Subcutaneous abdominal adipose tissue (tissue), 5 donors: ENCODE measurements at regions not wholly inside any gene's neighbourhood (a gene's known extent, or its start where the extent isn't known, plus 50 kb on each side); places are given as distances from the start of the nearest gene placed in this dataset.
"Not testable (repeated sequence)": the region's sequence is repeated elsewhere in the genome, so short reads cannot be mapped to it uniquely, and the experiment has no call there.

Experiments
- H3K27ac ChIP-seq: one replicate; pipeline ENCODE4 v1.7.0; 2013; ENCODE audit warnings: low read depth, mild to moderate bottlenecking, inconsistent platforms, low read length, moderate library complexity
- H3K27me3 ChIP-seq, 5 donors: one replicate each; pipeline ENCODE4 v1.7.0; 2013; ENCODE audit warnings: low read length in 5 of 5, inconsistent platforms in 1 of 5; ENCODE audit not compliant: control insufficient read depth in 5 of 5, insufficient read depth in 4 of 5
- H3K36me3 ChIP-seq, 5 donors: one replicate each; pipeline ENCODE4 v1.7.0; 2013; ENCODE audit warnings: low read length in 5 of 5; ENCODE audit not compliant: control insufficient read depth in 5 of 5, insufficient read depth in 5 of 5
- H3K4me1 ChIP-seq, 5 donors: one replicate each; pipeline ENCODE4 v1.7.0; 2013; ENCODE audit warnings: low read length in 5 of 5, mild to moderate bottlenecking in 3 of 5, moderate library complexity in 1 of 5; ENCODE audit not compliant: control insufficient read depth in 5 of 5, insufficient read depth in 5 of 5
- H3K4me3 ChIP-seq, 5 donors: one replicate each; pipeline ENCODE4 v1.7.0; 2013; ENCODE audit warnings: low read length in 5 of 5, low read depth in 1 of 5
- H3K9ac ChIP-seq, 5 donors: one replicate each; pipeline ENCODE4 v1.7.0; 2013; ENCODE audit warnings: low read length in 5 of 5, mild to moderate bottlenecking in 4 of 5, moderate library complexity in 3 of 5
- H3K9me3 ChIP-seq, 5 donors: one replicate each; pipeline ENCODE4 v1.7.0; 2013; ENCODE audit warnings: low read length in 5 of 5; ENCODE audit not compliant: control insufficient read depth in 5 of 5
- donor health status: healthy.
- donor health status: healthy.
- donor health status: healthy.
- donor health status: healthy.
- donor health status: healthy.

GRCh38 chr9:71431931-71432330 lies 310.5 kb upstream of the TRPM3 start:
- no peak overlapping the region for H3K27ac ChIP-seq
- peaks cover 0 to 3% (median 0%) of the 10 kb centered on the region in 5 donors for H3K9me3 ChIP-seq
- no peaks in the 10 kb centered on the region for H3K27me3 ChIP-seq
- no peaks in the 10 kb centered on the region for H3K36me3 ChIP-seq
- H3K4me3 ChIP-seq, result no peak overlapping the region
- H3K9ac ChIP-seq, result no peak overlapping the region
- no peaks in the 10 kb centered on the region for H3K4me1 ChIP-seq

- not testable (repeated sequence) for H3K9ac ChIP-seq, H3K9me3 ChIP-seq, H3K27ac ChIP-seq, H3K27me3 ChIP-seq, H3K36me3 ChIP-seq, H3K4me3 ChIP-seq, H3K4me1 ChIP-seq
Measured at GRCh38 chr9:71407341-71407740, 285.9 kb upstream of the TRPM3 start.

- Histone ChIP-seq H3K36me3 (no peaks in the 10 kb centered on the region), H3K9me3 (no peaks in the 10 kb centered on the region), H3K27me3 (no peaks in the 10 kb centered on the region), H3K27ac (no peak overlapping the region), H3K4me1 (no peaks in the 10 kb centered on the region), H3K9ac (no peak overlapping the region), H3K4me3 (no peak overlapping the region)
Measured at GRCh38 chr9:71403106-71403505, 281.7 kb upstream of the TRPM3 start.

- Histone ChIP-seq H3K4me1 (no peaks in the 10 kb centered on the region), H3K9ac (no peak overlapping the region), H3K9me3 (no peaks in the 10 kb centered on the region), H3K27me3 (no peaks in the 10 kb centered on the region), H3K36me3 (no peaks in the 10 kb centered on the region), H3K27ac (no peak overlapping the region), H3K4me3 (no peak overlapping the region)
Measured at GRCh38 chr9:71393005-71393404, 271.6 kb upstream of the TRPM3 start.

GRCh38 chr9:71384343-71384742 lies 262.9 kb upstream of the TRPM3 start:
- no peak overlapping the region for H3K4me3 ChIP-seq
- no peaks in the 10 kb centered on the region for H3K4me1 ChIP-seq
- no peaks in the 10 kb centered on the region for H3K27me3 ChIP-seq
- no peaks in the 10 kb centered on the region for H3K9me3 ChIP-seq
- H3K27ac ChIP-seq, result no peak overlapping the region
- no peak overlapping the region for H3K9ac ChIP-seq
- no peaks in the 10 kb centered on the region for H3K36me3 ChIP-seq

- H3K27me3 ChIP-seq, result no peaks in the 10 kb centered on the region
- H3K36me3 ChIP-seq, result no peaks in the 10 kb centered on the region
- H3K27ac ChIP-seq, result no peak overlapping the region
- no peaks in the 10 kb centered on the region for H3K4me1 ChIP-seq
- H3K4me3 ChIP-seq, result no peak overlapping the region
- no peak overlapping the region for H3K9ac ChIP-seq
- H3K9me3 ChIP-seq, result no peaks in the 10 kb centered on the region
Measured at GRCh38 chr9:71383308-71383940, 262.0 kb upstream of the TRPM3 start.

- no peak overlapping the region for H3K4me3 ChIP-seq
- peaks cover 0 to 5% (median 0%) of the 10 kb centered on the region in 5 donors for H3K4me1 ChIP-seq
- no peak overlapping the region for H3K27ac ChIP-seq
- no peaks in the 10 kb centered on the region for H3K36me3 ChIP-seq
- peaks cover 0 to 3% (median 0%) of the 10 kb centered on the region in 5 donors for H3K9me3 ChIP-seq
- no peaks in the 10 kb centered on the region for H3K27me3 ChIP-seq
- H3K9ac ChIP-seq, result no peak overlapping the region
Measured at GRCh38 chr9:71368157-71368556, 246.7 kb upstream of the TRPM3 start.

- H3K4me1 ChIP-seq, result peaks cover 0 to 5% (median 0%) of the 10 kb centered on the region in 5 donors
- H3K36me3 ChIP-seq, result no peaks in the 10 kb centered on the region
- H3K9me3 ChIP-seq, result no peaks in the 10 kb centered on the region
- no peak overlapping the region for H3K27ac ChIP-seq
- no peaks in the 10 kb centered on the region for H3K27me3 ChIP-seq
- no peak overlapping the region for H3K9ac ChIP-seq
- H3K4me3 ChIP-seq, result no peak overlapping the region
Measured at GRCh38 chr9:71364186-71364955, 242.9 kb upstream of the TRPM3 start.

- no peak overlapping the region for H3K4me3 ChIP-seq
- H3K27ac ChIP-seq, result no peak overlapping the region
- H3K27me3 ChIP-seq, result no peaks in the 10 kb centered on the region
- H3K4me1 ChIP-seq, result peaks cover 0 to 5% (median 0%) of the 10 kb centered on the region in 5 donors
- no peaks in the 10 kb centered on the region for H3K36me3 ChIP-seq
- H3K9me3 ChIP-seq, result no peaks in the 10 kb centered on the region
- no peak overlapping the region for H3K9ac ChIP-seq
Measured at GRCh38 chr9:71363286-71363961, 242.0 kb upstream of the TRPM3 start.

GRCh38 chr9:71361357-71361756 lies 239.9 kb upstream of the TRPM3 start:
- no peaks in the 10 kb centered on the region for H3K27me3 ChIP-seq
- H3K4me1 ChIP-seq, result peaks cover 0 to 9% (median 0%) of the 10 kb centered on the region in 5 donors
- no peaks in the 10 kb centered on the region for H3K36me3 ChIP-seq
- H3K4me3 ChIP-seq, result no peak overlapping the region
- no peak overlapping the region for H3K27ac ChIP-seq
- no peaks in the 10 kb centered on the region for H3K9me3 ChIP-seq
- H3K9ac ChIP-seq, result no peak overlapping the region
